GM19395 (cell line): ENCODE measurements at regions not wholly inside any gene's neighbourhood (a gene's known extent, or its start where the extent isn't known, plus 50 kb on each side); places are given as distances from the start of the nearest gene placed in this dataset.
"Not testable (repeated sequence)": the region's sequence is repeated elsewhere in the genome, so short reads cannot be mapped to it uniquely, and the experiment has no call there.

Experiments used
- ATAC-seq: cut with Tn5 transposase; IDR thresholded peaks from one replicate; pipeline ENCODE4 v1.9.1; 2021; ENCODE audit warnings: mild to moderate bottlenecking, moderate library complexity; ENCODE audit not compliant: unreplicated experiment

GRCh38 chr7:84880326-84880997, 306.4 kb downstream of the SEMA3D start:
- ATAC-seq = not testable (repeated sequence)

GRCh38 chr7:84879570-84880325, 307.1 kb downstream of the SEMA3D start:
- no peak for ATAC-seq

- no peak for ATAC-seq
Measured at GRCh38 chr7:84877943-84878570, 308.8 kb downstream of the SEMA3D start.

GRCh38 chr7:84876061-84876821, 310.6 kb downstream of the SEMA3D start:
- ATAC-seq = no peak

GRCh38 chr7:84865560-84865959, 321.3 kb downstream of the SEMA3D start:
- ATAC-seq = no peak

DNA sequence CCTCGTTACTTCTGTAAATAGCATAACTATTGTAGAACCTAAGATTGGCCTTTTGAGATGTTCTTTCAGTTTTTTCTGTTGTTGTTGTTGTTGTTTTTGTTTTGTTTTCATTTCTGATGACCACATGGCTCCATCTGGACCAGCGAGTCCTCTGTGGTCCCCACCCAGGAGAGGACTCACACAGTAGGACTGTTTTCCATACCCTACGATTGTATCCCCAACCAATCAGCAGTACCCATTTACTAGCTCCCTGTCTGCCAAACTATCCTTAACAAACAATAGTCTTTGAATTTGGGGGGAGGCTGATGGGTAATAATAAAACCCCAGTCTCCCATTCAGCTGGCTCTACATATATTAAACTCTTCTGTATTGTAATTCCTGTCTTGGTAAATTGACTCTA, 329.5 kb downstream of the SEMA3D start:
- ATAC-seq = no peak

GRCh38 chr7:84855758-84856157, 331.1 kb downstream of the SEMA3D start:
- ATAC-seq = no peak

GRCh38 chr7:84848974-84849372, 337.9 kb downstream of the SEMA3D start:
- not testable (repeated sequence) for ATAC-seq

GRCh38 chr7:84848219-84848973, 338.5 kb downstream of the SEMA3D start:
- ATAC-seq = no peak

- ATAC-seq = no peak
Measured at GRCh38 chr7:84847790-84848189, 339.1 kb downstream of the SEMA3D start.

GRCh38 chr7:84847038-84847437, 339.8 kb downstream of the SEMA3D start:
- ATAC-seq = no peak

DNA sequence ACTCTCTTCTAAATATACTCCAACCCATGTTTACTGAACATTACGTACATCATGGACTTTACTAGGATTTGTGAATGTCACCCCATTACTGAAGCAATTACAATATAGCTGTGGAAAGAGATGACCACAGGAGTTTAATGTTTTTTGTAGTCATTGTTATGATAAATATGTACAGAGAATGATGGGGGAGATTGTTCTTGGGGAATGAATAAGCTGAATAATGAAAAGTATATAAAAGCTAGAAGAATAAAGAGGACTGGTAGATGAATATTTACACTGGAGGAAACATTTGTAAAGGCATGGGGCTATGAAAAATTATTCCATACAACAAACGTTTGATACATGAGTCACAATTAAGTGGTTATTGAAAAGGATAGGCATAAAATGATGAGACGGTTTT, 340.9 kb downstream of the SEMA3D start:
- no peak for ATAC-seq

DNA sequence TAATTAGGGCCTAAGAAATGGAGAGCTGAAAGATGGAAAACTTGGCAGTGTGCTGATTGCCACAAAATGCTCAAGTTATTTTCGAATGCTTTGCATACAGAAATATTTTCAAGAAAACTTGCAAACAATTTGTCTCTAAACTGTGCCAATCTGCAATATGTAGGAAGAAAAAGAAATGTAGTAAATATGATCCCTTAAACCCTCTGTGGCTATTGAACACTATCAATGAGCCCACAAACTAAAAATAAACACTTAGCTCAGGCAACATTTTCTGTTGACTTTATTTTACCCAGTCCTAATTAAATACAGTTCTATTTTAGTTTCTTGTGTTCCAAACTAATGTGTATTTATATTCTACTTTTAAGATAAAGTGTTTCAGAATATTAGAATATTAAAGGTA, 342.1 kb downstream of the SEMA3D start:
- ATAC-seq = no peak

DNA sequence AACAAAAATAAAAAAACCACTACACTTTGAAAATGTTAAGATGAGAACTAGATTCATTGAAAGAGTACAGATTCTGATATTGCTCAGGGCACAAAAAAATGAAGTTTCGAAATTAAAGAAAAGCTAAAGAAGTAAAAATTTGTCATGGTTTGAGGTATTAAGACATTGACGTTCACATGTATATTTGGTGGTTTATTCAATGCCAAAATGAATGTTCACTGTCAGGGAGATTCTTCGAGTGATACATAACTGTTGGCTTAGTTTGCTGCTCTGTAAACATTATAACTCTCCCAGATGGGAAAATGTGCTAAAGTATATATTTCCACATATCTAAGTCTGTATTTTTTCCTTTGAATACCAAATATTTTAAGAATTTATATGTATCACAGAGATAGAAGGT, 345.0 kb downstream of the SEMA3D start:
- no peak for ATAC-seq

GRCh38 chr7:84838857-84839256, 348.0 kb downstream of the SEMA3D start:
- no peak for ATAC-seq

- ATAC-seq = no peak
Measured at GRCh38 chr7:84837405-84837804, 349.5 kb downstream of the SEMA3D start.

- ATAC-seq = no peak
Measured at GRCh38 chr7:84829719-84830118, 357.1 kb downstream of the SEMA3D start.

DNA sequence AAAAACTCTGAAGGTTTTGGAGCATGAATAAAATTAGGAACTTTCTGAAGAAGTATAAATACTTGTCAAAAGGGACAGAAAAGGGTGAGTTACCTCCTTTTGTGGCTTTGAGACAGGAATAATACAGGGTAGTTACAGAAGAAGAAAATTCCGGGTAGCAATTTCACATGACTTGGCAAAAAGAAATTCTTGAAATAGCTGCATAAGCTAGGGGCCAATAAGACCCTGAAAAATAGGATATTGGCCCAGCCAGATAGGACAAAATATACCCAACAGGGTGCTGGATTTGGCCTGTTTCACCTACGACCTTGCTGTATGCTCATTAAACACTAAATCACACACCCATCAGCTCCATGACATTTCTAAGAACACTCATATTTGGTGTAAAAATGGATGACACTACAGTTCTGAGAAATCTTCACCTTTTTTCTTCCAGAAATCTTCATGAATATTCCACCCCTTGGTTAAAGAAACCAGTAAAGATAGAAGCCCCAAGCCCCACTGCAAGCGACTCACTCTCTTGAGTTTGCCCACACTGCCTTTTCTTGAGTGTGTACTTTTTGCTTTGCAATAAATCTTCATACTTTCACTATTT, 362.7 kb downstream of the SEMA3D start:
- no peak for ATAC-seq

DNA sequence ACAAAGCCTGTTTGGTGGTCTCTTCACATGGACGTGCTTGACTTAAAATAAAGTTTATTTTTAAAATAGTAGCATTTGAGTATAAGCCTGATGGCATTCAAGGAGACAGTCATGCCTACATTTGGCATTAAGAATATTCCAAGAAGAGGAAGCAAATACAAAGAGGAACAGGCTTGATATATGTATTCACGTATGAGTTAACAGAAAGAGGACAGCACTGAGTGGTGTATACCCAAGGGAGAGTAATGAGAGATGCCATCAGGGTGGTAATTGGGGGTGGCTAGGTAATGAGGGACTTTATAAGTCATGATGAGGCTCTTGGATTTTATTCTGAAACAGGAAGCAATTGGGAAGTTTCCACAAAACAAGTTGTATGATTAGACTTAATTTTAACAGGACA, 363.3 kb downstream of the SEMA3D start:
- no peak for ATAC-seq

DNA sequence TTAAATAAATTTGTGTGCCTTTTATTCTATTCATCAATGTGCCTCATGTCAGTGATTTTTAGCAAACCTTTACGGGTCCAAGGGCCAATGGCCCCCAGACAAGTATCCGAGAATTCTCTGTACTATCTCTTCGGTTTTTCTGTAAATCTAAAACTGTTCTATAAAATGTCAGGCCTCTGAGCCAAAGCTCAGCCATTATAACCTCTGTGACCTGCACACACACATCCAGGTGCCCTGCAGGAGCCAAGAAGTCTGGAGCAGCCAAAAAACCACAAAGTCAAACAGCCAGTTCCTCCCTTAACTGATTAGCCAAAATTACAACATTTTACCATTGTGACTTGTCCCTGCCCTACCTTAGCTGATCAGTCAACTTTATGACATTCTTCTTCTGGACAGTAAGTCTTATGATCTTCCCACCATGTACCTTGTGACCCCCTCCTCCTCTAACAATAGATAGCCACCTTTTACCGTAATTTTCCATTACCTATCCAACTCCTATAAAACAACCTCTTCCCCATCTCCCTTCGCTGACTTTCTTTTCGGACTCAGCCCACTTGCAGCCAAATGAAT, 363.8 kb downstream of the SEMA3D start:
- no peak for ATAC-seq
